ENCODE measurements at regions not wholly inside any gene's neighbourhood (a gene's known extent, or its start where the extent isn't known, plus 50 kb on each side); places are given as distances from the start of the nearest gene placed in this dataset. TPM values are rescaled to one million over a fixed set of nuclear protein-coding genes. Genes with fewer than 3 reads are reported as not detected.

- TF ChIP-seq, protein P1, sequence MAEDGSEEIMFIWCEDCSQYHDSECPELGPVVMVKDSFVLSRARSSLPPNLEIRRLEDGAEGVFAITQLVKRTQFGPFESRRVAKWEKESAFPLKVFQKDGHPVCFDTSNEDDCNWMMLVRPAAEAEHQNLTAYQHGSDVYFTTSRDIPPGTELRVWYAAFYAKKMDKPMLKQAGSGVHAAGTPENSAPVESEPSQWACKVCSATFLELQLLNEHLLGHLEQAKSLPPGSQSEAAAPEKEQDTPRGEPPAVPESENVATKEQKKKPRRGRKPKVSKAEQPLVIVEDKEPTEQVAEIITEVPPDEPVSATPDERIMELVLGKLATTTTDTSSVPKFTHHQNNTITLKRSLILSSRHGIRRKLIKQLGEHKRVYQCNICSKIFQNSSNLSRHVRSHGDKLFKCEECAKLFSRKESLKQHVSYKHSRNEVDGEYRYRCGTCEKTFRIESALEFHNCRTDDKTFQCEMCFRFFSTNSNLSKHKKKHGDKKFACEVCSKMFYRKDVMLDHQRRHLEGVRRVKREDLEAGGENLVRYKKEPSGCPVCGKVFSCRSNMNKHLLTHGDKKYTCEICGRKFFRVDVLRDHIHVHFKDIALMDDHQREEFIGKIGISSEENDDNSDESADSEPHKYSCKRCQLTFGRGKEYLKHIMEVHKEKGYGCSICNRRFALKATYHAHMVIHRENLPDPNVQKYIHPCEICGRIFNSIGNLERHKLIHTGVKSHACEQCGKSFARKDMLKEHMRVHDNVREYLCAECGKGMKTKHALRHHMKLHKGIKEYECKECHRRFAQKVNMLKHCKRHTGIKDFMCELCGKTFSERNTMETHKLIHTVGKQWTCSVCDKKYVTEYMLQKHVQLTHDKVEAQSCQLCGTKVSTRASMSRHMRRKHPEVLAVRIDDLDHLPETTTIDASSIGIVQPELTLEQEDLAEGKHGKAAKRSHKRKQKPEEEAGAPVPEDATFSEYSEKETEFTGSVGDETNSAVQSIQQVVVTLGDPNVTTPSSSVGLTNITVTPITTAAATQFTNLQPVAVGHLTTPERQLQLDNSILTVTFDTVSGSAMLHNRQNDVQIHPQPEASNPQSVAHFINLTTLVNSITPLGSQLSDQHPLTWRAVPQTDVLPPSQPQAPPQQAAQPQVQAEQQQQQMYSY (CRISPR knock-in tag; IDR thresholded peaks at IDR 0.05) = no peak
- TF ChIP-seq RAD21 (IDR thresholded peaks at IDR 0.05; ENCODE audit: insufficient read depth, low read depth, low read length) = no peak
- TF ChIP-seq WRNIP1 (IDR thresholded peaks at IDR 0.05; ENCODE audit: borderline replicate concordance, low read depth, low read length) = no peak
- no peak for TF ChIP-seq ELK1 (IDR thresholded peaks at IDR 0.05; ENCODE audit: low read depth, low read length)
- TF ChIP-seq POLR2AphosphoS2 (IDR thresholded peaks at IDR 0.05; ENCODE audit: low read depth, low read length) = no peak
Measured at GRCh38 chr3:180548050-180548449, 53.9 kb upstream of the TTC14 start (continued).

Small RNAs in the stretch of these regions (small RNA-seq; reads per million reads assigned to genes)
- gene AC134503.1 (not detected), gene RF00096 (not detected), gene RNA5SP149 (1.6 reads per million, percentile 51 among the genes with 10 or more reads in this experiment)

Measured in GM12878 (cell line).